22Rv1 (cell line): ENCODE measurements at regions not wholly inside any gene's neighbourhood (a gene's known extent, or its start where the extent isn't known, plus 50 kb on each side); places are given as distances from the start of the nearest gene placed in this dataset.

Source experiments
- H3K27ac ChIP-seq: fragments of 450-650 bp; 2 replicates; pipeline ENCODE4 v1.5.1; 2017
- CTCF ChIP-seq: fragments of 450-650 bp; IDR thresholded peaks from 2 replicates; pipeline ENCODE4 v1.5.1; 2017; ENCODE audit warnings: mild to moderate bottlenecking
- ZFX ChIP-seq: fragments of 450-650 bp; IDR thresholded peaks from 2 replicates; pipeline ENCODE4 v1.6.1; 2017; ENCODE audit warnings: antibody characterized with exemption, borderline replicate concordance

GRCh38 chr11:42077794-42078193 is 618.3 kb upstream of the LRRC4C start:
- TF ChIP-seq CTCF (no peak), ZFX (no peak)

DNA sequence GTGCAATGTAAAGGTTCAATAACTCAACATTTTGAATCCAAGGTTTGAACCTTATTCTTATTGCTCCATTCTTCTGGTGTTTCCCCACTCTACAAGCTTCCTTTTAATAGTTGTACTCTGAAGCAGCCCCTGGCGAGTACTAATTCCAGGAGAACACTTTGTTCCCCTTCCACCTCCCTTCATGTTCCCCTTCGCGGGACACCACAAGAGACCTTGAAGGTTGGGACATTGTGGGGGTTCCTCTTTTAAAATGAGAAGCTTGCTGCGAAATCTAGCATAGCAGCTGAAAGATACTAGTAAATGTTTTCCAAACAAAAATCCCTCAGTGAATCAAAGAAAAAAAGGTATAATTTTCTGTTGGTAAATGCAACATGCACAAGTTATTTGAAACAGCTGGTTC is 626.3 kb upstream of the LRRC4C start:
- no peak for TF ChIP-seq CTCF
- no peak for TF ChIP-seq ZFX
- no peak overlapping the region for H3K27ac ChIP-seq

More at GRCh38 chr11:42077794-42078193, 618.3 kb upstream of the LRRC4C start:
- no peak overlapping the region for H3K27ac ChIP-seq

DNA sequence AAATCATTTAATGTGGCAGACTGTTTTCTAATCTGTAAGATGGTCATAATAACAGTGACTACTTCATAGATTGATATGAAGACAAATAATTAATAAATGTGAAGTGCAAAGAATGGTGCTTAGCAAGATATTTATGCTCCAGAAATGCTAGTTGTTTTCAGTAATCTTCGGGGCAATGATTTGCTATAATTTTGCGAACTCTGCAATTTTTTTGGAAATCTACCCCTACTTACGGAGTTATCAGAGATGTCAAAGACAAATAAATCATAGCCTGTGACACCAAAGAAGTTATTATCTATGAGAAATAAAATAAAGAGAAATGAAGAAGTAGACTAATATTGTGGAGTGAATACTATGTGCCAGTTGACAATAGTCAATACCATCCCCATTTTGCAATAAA is 634.1 kb upstream of the LRRC4C start:
- H3K27ac ChIP-seq, result no peak overlapping the region
- TF ChIP-seq CTCF (no peak), ZFX (no peak)

DNA sequence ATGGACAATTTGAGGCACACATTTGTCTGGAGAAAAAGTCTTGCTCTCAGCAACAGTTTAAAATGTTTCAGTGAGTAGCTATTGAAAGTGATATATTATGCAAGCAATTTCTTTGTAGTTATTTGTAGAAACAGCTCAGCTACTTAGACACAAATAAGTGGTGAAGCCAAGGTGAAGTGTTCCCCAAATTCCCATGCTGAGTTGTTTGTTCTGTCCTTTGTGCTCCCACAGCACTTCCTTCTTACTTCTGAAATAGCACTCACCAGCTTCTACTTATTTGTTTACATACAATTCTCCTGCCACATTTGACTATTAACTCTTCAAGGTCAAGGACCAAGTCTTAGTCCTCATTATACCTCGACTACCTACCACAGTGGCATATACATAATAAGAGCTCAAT is 638.6 kb upstream of the LRRC4C start:
- TF ChIP-seq ZFX (no peak), CTCF (no peak)
- H3K27ac ChIP-seq, result no peak overlapping the region

DNA sequence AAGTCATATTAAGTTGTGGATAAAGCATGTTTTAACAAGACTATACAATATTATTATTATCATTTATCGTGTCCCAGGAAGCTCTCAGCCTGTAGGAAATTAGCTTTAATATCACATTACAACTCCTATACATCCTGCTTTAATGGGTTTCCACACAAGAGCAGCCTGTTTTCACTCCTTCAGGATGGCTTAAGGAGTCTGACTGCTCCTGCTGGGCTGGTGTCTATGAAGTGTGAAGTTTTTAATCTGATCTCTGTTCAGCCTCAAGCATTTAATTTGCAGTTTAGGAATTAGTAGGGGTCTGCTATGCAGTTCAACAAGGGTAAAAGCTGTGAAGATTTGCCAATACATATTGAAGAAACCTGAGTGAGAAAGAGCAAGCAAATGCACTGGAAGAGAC is 653.4 kb upstream of the LRRC4C start:
- no peak for TF ChIP-seq CTCF
- no peak for TF ChIP-seq ZFX
- H3K27ac ChIP-seq, result no peak overlapping the region

GRCh38 chr11:42114927-42115326 is 655.5 kb upstream of the LRRC4C start:
- TF ChIP-seq ZFX (no peak), CTCF (no peak)
- no peak overlapping the region for H3K27ac ChIP-seq

GRCh38 chr11:42138454-42138853 is 679.0 kb upstream of the LRRC4C start:
- no peak overlapping the region for H3K27ac ChIP-seq
- TF ChIP-seq ZFX (no peak), CTCF (no peak)
